Tibial nerve (tissue), 4 donors: ENCODE measurements at regions not wholly inside any gene's neighbourhood (a gene's known extent, or its start where the extent isn't known, plus 50 kb on each side); places are given as distances from the start of the nearest gene placed in this dataset.

Experiments
- EP300 ChIP-seq, 2 donors: sonication (generic); formaldehyde crosslinking; IDR thresholded peaks; one replicate each; pipeline ENCODE4 v1.6.1; 2017; ENCODE audit warnings: antibody characterized with exemption in 2 of 2, mild to moderate bottlenecking in 1 of 2
- POLR2A ChIP-seq, 2 donors: fragments of 450-650 bp; IDR thresholded peaks; one replicate each; pipeline ENCODE4 v1.6.1; 2017; ENCODE audit warnings: antibody characterized with exemption in 2 of 2, mild to moderate bottlenecking in 2 of 2, moderate library complexity in 2 of 2
- TF ChIP-seq, protein P1 (sequence below), 5 experiments: fragments of 200-600 bp in 3 of 5; fragments of 450-650 bp in 2 of 5; sonication (generic) in 3 of 5; IDR thresholded peaks; one replicate each; pipeline ENCODE4 v1.5.1; 2016 to 2019; ENCODE audit warnings: antibody characterized with exemption in 5 of 5, mild to moderate bottlenecking in 3 of 5, moderate library complexity in 2 of 5

DNA sequence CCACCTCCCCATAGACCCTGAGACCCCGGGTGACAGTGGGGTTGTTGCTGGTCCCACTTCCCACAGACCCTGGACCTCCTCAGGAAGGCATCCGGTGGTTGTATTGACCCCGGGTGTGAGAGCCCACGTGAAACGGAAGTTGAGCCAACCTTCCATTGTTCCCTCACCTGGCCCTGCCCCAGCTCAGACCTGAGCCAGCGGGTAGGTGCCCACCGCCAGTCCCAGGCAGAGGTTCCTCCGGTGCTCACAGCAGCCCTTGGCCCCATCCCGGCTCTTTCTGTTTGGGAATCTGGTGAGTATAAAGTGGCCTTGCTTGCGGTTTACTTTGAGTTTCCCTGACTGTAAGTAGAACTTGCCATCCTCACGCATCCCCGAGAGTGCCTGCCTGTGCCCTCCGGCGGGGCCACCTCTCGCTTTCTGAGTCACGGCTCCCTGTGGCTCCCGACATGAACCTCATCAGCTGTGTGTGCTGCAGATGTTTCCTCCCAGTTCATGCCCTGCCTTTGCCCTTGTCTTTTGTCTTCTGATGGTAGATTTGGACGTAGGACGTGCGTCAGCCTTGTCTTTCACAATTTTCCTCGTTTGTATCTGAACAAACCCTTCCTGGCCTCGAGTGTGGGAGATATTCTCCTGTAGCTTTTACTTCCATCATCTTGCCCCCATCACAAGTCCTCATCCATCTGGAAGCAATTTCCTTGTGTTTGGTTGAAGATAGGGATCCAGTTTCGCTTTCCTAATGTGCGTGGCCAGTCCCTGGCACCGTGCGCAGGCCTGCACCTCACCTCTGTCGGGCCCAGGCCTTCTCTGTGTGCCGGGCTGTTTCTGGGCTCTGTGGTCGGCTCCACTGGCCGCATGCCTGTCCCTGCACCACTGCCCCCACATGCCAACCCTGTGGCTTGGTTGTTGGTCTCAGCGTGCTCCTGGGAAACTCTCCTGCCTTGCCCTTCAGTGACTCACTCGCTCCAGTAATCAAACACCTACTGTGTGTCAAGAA is 76.0 kb downstream of the METRNL start:
- TF ChIP-seq, protein P1, sequence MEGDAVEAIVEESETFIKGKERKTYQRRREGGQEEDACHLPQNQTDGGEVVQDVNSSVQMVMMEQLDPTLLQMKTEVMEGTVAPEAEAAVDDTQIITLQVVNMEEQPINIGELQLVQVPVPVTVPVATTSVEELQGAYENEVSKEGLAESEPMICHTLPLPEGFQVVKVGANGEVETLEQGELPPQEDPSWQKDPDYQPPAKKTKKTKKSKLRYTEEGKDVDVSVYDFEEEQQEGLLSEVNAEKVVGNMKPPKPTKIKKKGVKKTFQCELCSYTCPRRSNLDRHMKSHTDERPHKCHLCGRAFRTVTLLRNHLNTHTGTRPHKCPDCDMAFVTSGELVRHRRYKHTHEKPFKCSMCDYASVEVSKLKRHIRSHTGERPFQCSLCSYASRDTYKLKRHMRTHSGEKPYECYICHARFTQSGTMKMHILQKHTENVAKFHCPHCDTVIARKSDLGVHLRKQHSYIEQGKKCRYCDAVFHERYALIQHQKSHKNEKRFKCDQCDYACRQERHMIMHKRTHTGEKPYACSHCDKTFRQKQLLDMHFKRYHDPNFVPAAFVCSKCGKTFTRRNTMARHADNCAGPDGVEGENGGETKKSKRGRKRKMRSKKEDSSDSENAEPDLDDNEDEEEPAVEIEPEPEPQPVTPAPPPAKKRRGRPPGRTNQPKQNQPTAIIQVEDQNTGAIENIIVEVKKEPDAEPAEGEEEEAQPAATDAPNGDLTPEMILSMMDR (IDR thresholded peaks at IDR 0.05) = no peak
- TF ChIP-seq EP300 (IDR thresholded peaks at IDR 0.05) = peak; percentile 76 to 91
- peak in 1 of 2 donors; percentile 30 for TF ChIP-seq POLR2A (IDR thresholded peaks at IDR 0.05)
